Small intestine (tissue), 7 donors: ENCODE measurements at regions not wholly inside any gene's neighbourhood (a gene's known extent, or its start where the extent isn't known, plus 50 kb on each side); places are given as distances from the start of the nearest gene placed in this dataset.

Experiments
- DNase-seq, 2 donors: peaks; one replicate each; pipeline versions ENCODE4 v3.0.0 to v3.0.0-alpha.2; 2013
- FAIRE-seq: peaks from 2 replicates; lab custom pipeline; 2012; peaks lifted over from hg19 to GRCh38; lab: Jason Lieb, UNC
- H3K27ac ChIP-seq, 3 donors: one replicate each; pipeline ENCODE4 v1.5.1; 2013; ENCODE audit warnings: low read length in 2 of 3, mild to moderate bottlenecking in 2 of 3, control low read depth in 1 of 3, inconsistent platforms in 1 of 3, low read depth in 1 of 3, moderate library complexity in 1 of 3
- H3K27me3 ChIP-seq, 3 donors: one replicate each; pipeline ENCODE4 v1.6.1; 2013; ENCODE audit warnings: low read length in 3 of 3, inconsistent platforms in 1 of 3; ENCODE audit not compliant: control insufficient read depth in 3 of 3, insufficient read depth in 3 of 3
- H3K36me3 ChIP-seq, 3 donors: one replicate each; pipeline ENCODE4 v1.6.1; 2013; ENCODE audit warnings: low read length in 3 of 3, inconsistent platforms in 1 of 3, low read depth in 1 of 3, mild to moderate bottlenecking in 1 of 3, moderate library complexity in 1 of 3; ENCODE audit not compliant: control insufficient read depth in 3 of 3, insufficient read depth in 2 of 3
- H3K4me1 ChIP-seq, 3 donors: one replicate each; pipeline ENCODE4 v1.6.1; 2013; ENCODE audit warnings: low read length in 2 of 3, inconsistent platforms in 1 of 3, low read depth in 1 of 3, mild to moderate bottlenecking in 1 of 3, moderate library complexity in 1 of 3; ENCODE audit not compliant: control insufficient read depth in 3 of 3, insufficient read depth in 2 of 3
- H3K4me3 ChIP-seq, 3 donors: one replicate each; pipeline ENCODE4 v1.5.1; 2013; ENCODE audit warnings: low read length in 3 of 3, control low read depth in 1 of 3, inconsistent platforms in 1 of 3, low read depth in 1 of 3, mild to moderate bottlenecking in 1 of 3, moderate library complexity in 1 of 3
- H3K9me3 ChIP-seq, 2 donors: one replicate each; pipeline ENCODE4 v1.6.1; 2013; ENCODE audit warnings: low read depth in 1 of 2, low read length in 1 of 2; ENCODE audit not compliant: control insufficient read depth in 2 of 2, insufficient read depth in 1 of 2
- WGBS, 3 donors: extraction: QIAGEN DNeasy Blood & Tissue Kit; methylation state at CpG; one replicate each; pipeline ENCODE4 v1.1.7; 2013; 5-methylcytosine and 5-hydroxymethylcytosine counted together
- donor health status: healthy with polysubstance abuse.
- donor health status: control.
- donor health status: control.
- donor health status: Bipolar disorder and iron deficiency.
- donor health status: healthy.

GRCh38 chr5:52255308-52255707 is 532.4 kb upstream of the ITGA1 start:
- Histone ChIP-seq H3K9me3 (no peaks in the 10 kb centered on the region), H3K27ac (no peak overlapping the region), H3K36me3 (no peaks in the 10 kb centered on the region), H3K27me3 (no peaks in the 10 kb centered on the region), H3K4me1 (no peaks in the 10 kb centered on the region), H3K4me3 (no peak overlapping the region)
- DNase-seq (no peak), FAIRE-seq (no peak)
- WGBS, 3 donors, result 85 to 89% (median 85%) methylated on average over 4 of the region's 4 CpGs

- H3K4me3 ChIP-seq, result no peak overlapping the region
- H3K4me1 ChIP-seq, result no peaks in the 10 kb centered on the region
- no peaks in the 10 kb centered on the region for H3K9me3 ChIP-seq
- no peak for DNase-seq
- H3K27ac ChIP-seq, result no peak overlapping the region
- H3K36me3 ChIP-seq, result no peaks in the 10 kb centered on the region
- WGBS, 3 donors, result 55 to 68% (median 59%) methylated on average over 3 of the region's 3 CpGs
- no peaks in the 10 kb centered on the region for H3K27me3 ChIP-seq
- FAIRE-seq, result no peak
Measured at GRCh38 chr5:52262844-52263243, 524.9 kb upstream of the ITGA1 start.

- 68 to 83% (median 82%) methylated on average over 1 of the region's 1 CpG for WGBS, 3 donors
Measured at GRCh38 chr5:52269401-52269800, 518.3 kb upstream of the ITGA1 start.

GRCh38 chr5:52269859-52270258 is 517.9 kb upstream of the ITGA1 start:
- Histone ChIP-seq H3K27me3 (no peaks in the 10 kb centered on the region), H3K4me1 (no peaks in the 10 kb centered on the region), H3K4me3 (no peak overlapping the region), H3K27ac (no peak overlapping the region), H3K36me3 (no peaks in the 10 kb centered on the region), H3K9me3 (no peaks in the 10 kb centered on the region)
- DNase-seq (no peak), FAIRE-seq (no peak)
- WGBS, 3 donors, result 30 to 51% (median 49%) methylated on average over 4 of the region's 4 CpGs

More at GRCh38 chr5:52269401-52269800, 518.3 kb upstream of the ITGA1 start:
- H3K27ac ChIP-seq, result no peak overlapping the region
- no peaks in the 10 kb centered on the region for H3K27me3 ChIP-seq
- H3K4me3 ChIP-seq, result no peak overlapping the region
- FAIRE-seq (no peak), DNase-seq (peak; percentile 7)
- H3K36me3 ChIP-seq, result no peaks in the 10 kb centered on the region
- no peaks in the 10 kb centered on the region for H3K4me1 ChIP-seq
- H3K9me3 ChIP-seq, result no peaks in the 10 kb centered on the region

- no peak for FAIRE-seq
- Histone ChIP-seq H3K4me1 (no peaks in the 10 kb centered on the region), H3K36me3 (no peaks in the 10 kb centered on the region), H3K9me3 (no peaks in the 10 kb centered on the region), H3K4me3 (no peak overlapping the region), H3K27me3 (no peaks in the 10 kb centered on the region), H3K27ac (no peak overlapping the region)
- no peak for DNase-seq
Measured at GRCh38 chr5:52275639-52276038, 512.1 kb upstream of the ITGA1 start.

- Histone ChIP-seq H3K4me3 (no peak overlapping the region), H3K27ac (no peak overlapping the region), H3K36me3 (no peaks in the 10 kb centered on the region), H3K27me3 (no peaks in the 10 kb centered on the region), H3K4me1 (no peaks in the 10 kb centered on the region), H3K9me3 (no peaks in the 10 kb centered on the region)
- FAIRE-seq (no peak), DNase-seq (no peak)
- WGBS, 3 donors, result 73 to 82% (median 75%) methylated on average over 2 of the region's 2 CpGs
Measured at GRCh38 chr5:52277101-52277500, 510.6 kb upstream of the ITGA1 start.

GRCh38 chr5:52282647-52283046 is 505.1 kb upstream of the ITGA1 start:
- Histone ChIP-seq H3K9me3 (no peaks in the 10 kb centered on the region), H3K4me3 (no peak overlapping the region), H3K27ac (no peak overlapping the region), H3K36me3 (no peaks in the 10 kb centered on the region), H3K4me1 (no peaks in the 10 kb centered on the region), H3K27me3 (no peaks in the 10 kb centered on the region)
- no peak for FAIRE-seq
- no peak for DNase-seq

- H3K27me3 ChIP-seq, result no peaks in the 10 kb centered on the region
- no peak overlapping the region for H3K4me3 ChIP-seq
- H3K9me3 ChIP-seq, result no peaks in the 10 kb centered on the region
- FAIRE-seq, result no peak
- no peak for DNase-seq
- H3K36me3 ChIP-seq, result no peaks in the 10 kb centered on the region
- 36 to 52% (median 37%) methylated on average over 1 of the region's 1 CpG for WGBS, 3 donors
- H3K4me1 ChIP-seq, result no peaks in the 10 kb centered on the region
- no peak overlapping the region for H3K27ac ChIP-seq
Measured at GRCh38 chr5:52283221-52283620, 504.5 kb upstream of the ITGA1 start.

- H3K4me1 ChIP-seq, result no peaks in the 10 kb centered on the region
- H3K36me3 ChIP-seq, result no peaks in the 10 kb centered on the region
- H3K27ac ChIP-seq, result no peak overlapping the region
- FAIRE-seq (no peak), DNase-seq (no peak)
- peaks cover 1 to 13% of the 10 kb centered on the region in 2 donors for H3K9me3 ChIP-seq
- H3K27me3 ChIP-seq, result no peaks in the 10 kb centered on the region
- H3K4me3 ChIP-seq, result no peak overlapping the region
- 42 to 67% (median 51%) methylated on average over 2 of the region's 2 CpGs for WGBS, 3 donors
Measured at GRCh38 chr5:52300703-52301372, 486.9 kb upstream of the ITGA1 start.
